Globus pallidus (tissue), 1 donor: ENCODE measurements at regions not wholly inside any gene's neighbourhood (a gene's known extent, or its start where the extent isn't known, plus 50 kb on each side); places are given as distances from the start of the nearest gene placed in this dataset.
"Not testable (repeated sequence)": the region's sequence is repeated elsewhere in the genome, so short reads cannot be mapped to it uniquely, and the experiment has no call there.

Experiments used
- DNase-seq: peaks from one replicate; pipeline ENCODE4 v3.0.0-alpha.2; 2015; ENCODE audit warnings: low spot score

GRCh38 chr6:33892581-33893346 is 89.0 kb upstream of the MLN start:
- no peak for DNase-seq

- no peak for DNase-seq
These were observed 84.9 kb upstream of the MLN start for GRCh38 chr6:33888664-33889200.

- no peak for DNase-seq
These were observed 84.4 kb upstream of the MLN start for GRCh38 chr6:33888183-33888582.

- no peak for DNase-seq
These were observed 82.9 kb upstream of the MLN start for GRCh38 chr6:33886673-33887144.

GRCh38 chr6:33885132-33886057 is 81.6 kb upstream of the MLN start:
- DNase-seq = no peak

- DNase-seq = not testable (repeated sequence)
These were observed 79.8 kb upstream of the MLN start for GRCh38 chr6:33883621-33884020.

- DNase-seq = no peak
These were observed 78.4 kb upstream of the MLN start for GRCh38 chr6:33882154-33882553.

- no peak for DNase-seq
These were observed 77.0 kb upstream of the MLN start for GRCh38 chr6:33880766-33881165.

- no peak for DNase-seq
These were observed 76.4 kb upstream of the MLN start for GRCh38 chr6:33880104-33880678.

- no peak for DNase-seq
These were observed 74.8 kb upstream of the MLN start for GRCh38 chr6:33878562-33878961.

- no peak for DNase-seq
These were observed 74.3 kb upstream of the MLN start for GRCh38 chr6:33877982-33878535.

- no peak for DNase-seq
These were observed 71.9 kb upstream of the MLN start for GRCh38 chr6:33875696-33876095.

- no peak for DNase-seq
These were observed 71.4 kb upstream of the MLN start for GRCh38 chr6:33875141-33875581.

- DNase-seq = no peak
These were observed 70.4 kb upstream of the MLN start for GRCh38 chr6:33874136-33874760.

- DNase-seq = no peak
These were observed 69.0 kb upstream of the MLN start for GRCh38 chr6:33872761-33873160.

- no peak for DNase-seq
These were observed 66.1 kb upstream of the MLN start for GRCh38 chr6:33869826-33870423.

GRCh38 chr6:33869121-33869520 is 65.3 kb upstream of the MLN start:
- no peak for DNase-seq

- DNase-seq = no peak
These were observed 64.3 kb upstream of the MLN start for GRCh38 chr6:33868141-33868540.

GRCh38 chr6:33865478-33866077 is 61.8 kb upstream of the MLN start:
- no peak for DNase-seq

- DNase-seq = no peak
These were observed 60.1 kb upstream of the MLN start for GRCh38 chr6:33863723-33864440.
